Ishikawa (cell line): ENCODE measurements at regions not wholly inside any gene's neighbourhood (a gene's known extent, or its start where the extent isn't known, plus 50 kb on each side); places are given as distances from the start of the nearest gene placed in this dataset.

ENCODE experiments used
- NFIC ChIP-seq: IDR thresholded peaks from 2 replicates; pipeline ENCODE4 v1.6.1; 2012
- TCF12 ChIP-seq: IDR thresholded peaks from 2 replicates; pipeline ENCODE4 v1.6.1; 2012; ENCODE audit warnings: low read depth
- ZBTB7A ChIP-seq: IDR thresholded peaks from 2 replicates; pipeline ENCODE4 v1.6.1; 2012; ENCODE audit warnings: low read depth

DNA sequence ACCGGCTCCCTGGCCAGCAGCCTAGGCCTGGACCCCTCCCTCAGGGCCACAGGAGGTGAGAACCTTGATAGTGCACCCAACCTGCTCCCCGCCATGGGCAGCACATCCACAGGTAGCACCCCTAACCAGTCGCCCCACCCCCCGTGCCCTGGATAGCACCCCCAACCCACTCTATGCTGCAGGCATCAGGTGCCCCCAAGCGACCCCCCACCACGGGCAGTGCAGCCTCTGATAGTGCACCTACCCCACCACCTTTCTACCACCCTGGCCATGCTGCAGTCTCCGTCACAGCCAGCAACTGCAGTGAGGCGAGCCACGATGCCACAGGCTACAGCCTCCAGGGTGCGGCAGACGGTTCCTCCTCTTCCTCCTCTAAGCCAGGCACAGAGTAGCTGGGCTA, 55.6 kb downstream of the SOWAHC start:
- no peak for TF ChIP-seq NFIC
- TF ChIP-seq TCF12: no peak
- no peak for TF ChIP-seq ZBTB7A
